GM19238 (cell line): ENCODE measurements at regions not wholly inside any gene's neighbourhood (a gene's known extent, or its start where the extent isn't known, plus 50 kb on each side); places are given as distances from the start of the nearest gene placed in this dataset.

Experiments
- DNase-seq: peaks from one replicate; pipeline ENCODE4 v3.0.0; 2011; ENCODE audit warnings: low spot score; ENCODE audit not compliant: insufficient read length

DNA sequence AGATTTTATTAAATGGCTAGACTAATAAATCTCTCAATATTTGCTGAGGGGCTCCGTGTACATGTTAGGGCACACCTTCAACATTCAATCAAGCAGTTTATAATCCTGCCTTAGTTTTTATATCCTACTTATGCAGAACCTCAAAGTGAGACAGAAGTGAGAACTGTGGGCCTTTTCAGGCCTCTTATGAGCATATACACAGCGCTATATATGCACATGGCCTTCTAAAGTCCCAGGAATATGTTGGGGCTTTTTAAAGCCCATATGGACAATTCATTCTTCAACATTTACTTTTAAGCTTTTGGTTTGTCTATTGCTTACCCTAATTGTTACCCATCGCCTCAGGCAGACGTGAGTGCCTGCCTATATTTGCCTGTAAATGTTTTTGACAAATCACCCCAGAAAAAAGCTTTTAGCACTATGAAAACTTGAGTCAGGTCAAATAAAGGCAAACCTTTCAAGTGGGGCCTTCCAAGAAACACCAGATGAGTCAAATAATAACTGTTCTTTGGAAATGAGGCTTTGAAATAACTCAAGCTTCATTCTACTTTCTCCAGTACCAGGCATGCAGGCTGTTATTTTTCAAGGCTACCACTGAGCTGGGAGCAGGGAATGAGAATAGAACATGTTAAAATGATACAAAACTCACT lies 58.2 kb downstream of the ESM1 start:
- no peak for DNase-seq

DNA sequence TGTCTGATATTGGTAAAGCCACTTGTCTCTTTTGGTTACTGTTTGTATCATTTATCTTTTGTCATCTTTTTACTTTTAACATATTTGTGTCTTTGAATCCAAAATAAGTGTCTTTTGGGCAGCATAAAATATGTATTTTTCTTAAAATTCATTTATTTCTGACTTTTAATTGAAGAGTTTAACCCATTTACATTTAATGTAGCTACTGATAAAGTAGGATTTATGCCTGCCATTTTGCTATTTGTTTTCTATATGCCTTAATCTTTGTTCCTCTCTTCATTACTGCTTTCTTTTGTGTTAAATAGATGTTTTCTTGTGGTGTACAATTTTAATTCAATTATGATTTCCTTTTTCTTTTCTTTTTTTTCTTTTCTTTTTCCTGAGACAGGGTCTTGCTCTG lies 60.9 kb downstream of the ESM1 start:
- no peak for DNase-seq

DNA sequence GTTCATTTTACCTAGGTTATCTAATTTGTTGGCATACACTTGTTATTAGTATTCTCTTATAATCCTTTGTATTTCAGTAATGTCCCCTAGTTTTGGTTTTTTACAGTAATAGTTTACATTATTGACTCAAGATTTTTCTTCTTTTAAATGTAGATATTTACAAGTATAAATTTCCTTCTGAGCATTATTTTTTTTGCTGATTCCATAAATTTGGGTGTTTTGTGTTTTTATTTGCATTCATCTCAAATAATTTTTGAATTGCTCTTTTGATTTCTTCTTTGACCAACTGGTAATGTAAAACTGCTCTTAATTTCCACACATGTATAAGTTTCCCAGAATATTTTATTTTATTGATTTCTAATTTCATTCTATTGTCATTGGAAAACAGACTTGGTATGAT lies 68.1 kb downstream of the ESM1 start:
- no peak for DNase-seq

DNA sequence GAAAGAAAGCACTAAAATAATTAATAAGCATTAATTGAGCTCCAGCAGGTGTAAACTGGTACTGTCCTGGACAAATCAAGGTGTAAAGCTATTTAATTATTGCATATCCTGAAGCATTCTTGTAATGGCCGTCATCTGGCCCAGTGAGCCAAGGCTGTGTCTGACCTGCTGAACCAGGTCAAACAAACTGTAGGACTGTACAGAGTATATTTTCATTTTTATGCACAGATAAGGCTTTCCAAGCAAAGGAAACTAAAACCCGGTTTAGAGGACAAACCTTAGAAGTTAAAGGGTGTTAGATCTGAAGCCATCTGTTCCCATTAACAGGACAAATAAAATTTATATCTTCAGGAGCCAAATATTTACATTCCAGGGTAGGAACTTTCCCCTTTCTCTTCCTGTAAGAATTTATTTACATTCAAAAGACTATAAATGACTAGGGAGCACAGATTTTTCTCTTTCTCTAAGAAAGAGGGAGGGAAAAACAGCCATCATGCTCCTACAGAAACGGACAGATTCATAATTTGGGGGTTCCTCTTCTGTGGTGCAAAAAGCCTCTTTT lies 69.8 kb downstream of the ESM1 start:
- DNase-seq, result no peak

DNA sequence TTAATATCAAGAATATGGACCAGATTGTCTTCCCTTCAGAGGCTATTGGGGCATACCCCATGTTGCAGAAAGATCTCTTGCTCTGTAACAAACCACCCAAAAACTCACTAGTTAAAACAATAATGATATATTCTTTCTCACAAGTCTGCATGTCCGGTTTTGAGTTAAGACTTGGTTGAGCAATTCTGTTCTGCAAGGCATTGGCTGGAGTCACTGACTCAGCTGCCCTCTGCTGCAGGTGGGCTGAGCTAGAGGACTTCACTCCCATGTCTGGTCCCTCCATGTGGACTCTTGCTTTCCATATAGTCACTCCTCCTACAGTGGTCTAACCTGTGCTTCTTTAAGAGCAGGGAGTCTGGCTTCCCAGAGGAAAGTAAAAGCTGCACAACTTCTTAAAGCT lies 73.4 kb downstream of the ESM1 start:
- DNase-seq, result no peak

DNA sequence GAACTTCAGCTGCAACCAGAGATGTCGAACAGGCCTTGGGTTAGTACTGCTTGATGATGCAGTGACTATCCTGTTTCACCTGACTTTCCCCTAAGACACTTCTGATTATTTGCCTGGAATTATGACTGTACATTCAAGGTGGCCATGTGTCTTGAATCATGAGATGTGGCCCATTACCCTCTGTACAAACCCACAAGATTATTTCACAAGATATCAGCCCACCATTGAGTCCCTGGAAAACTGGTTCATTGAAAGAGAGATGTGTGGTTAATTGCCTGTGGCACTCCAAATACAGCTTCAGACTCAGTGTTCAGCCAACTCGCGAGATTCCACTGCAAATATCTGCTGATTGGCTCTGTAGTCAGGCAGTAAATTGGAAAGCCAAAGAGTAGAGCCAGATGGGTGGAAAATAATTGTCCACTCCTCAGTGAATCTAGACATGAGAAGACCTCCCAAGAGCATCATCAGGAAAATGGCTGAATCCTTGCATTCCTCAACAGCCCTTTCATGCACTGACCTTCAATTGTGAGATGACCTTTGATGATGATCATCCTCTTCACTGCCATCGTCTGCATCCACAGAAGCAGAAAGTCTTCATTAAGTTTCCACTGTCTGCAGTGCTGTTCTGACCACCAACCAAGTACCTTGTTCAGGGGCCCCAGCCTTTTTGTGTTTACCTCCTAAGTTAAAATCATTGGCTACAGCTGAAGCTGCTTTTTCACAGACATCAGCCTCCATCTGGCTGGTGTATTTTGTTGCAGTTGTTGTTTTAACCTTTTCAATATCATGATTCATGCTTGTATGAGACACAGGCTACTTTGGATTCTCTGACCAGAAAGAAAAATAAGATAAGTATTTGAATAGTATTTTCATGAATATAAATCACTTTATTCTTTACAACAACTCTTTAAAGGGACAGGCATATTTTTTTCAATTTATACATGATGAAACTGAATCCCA lies 75.2 kb downstream of the ESM1 start:
- no peak for DNase-seq

DNA sequence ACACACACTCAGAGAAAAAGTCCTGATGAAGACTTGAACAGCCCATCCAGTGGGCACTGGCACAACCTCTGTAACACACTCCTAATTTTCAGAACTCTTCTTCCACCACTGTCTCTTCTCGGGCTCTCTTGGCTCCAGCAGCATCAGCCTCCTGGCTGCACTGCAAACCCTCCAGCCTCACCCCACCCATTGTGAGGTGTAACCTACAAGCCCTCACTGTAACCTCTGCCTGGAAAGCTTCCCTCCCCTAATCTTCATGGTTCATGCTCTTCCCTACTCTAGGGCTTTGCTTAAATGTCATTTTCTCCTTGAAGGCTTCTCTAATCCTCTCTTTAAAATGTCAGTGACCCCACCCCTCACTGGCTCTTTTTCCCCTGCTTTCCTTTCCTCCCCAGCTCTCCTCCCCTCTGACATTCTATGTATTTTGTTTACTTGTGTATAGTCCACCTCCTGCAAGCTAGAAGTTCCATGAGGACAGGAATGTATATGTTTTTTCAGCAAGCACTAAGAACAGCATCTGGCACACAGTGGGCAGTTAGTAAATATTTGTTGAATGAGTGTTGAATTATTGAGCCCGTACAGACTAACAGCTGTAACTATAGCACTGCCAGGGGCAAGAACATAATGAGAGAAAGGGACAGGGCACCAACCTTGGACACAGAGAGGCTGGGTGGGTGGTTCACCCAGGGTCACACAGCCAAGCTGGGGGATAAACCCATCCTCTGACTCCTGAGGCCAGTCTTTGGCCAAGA lies 76.4 kb downstream of the ESM1 start:
- DNase-seq, result no peak

DNA sequence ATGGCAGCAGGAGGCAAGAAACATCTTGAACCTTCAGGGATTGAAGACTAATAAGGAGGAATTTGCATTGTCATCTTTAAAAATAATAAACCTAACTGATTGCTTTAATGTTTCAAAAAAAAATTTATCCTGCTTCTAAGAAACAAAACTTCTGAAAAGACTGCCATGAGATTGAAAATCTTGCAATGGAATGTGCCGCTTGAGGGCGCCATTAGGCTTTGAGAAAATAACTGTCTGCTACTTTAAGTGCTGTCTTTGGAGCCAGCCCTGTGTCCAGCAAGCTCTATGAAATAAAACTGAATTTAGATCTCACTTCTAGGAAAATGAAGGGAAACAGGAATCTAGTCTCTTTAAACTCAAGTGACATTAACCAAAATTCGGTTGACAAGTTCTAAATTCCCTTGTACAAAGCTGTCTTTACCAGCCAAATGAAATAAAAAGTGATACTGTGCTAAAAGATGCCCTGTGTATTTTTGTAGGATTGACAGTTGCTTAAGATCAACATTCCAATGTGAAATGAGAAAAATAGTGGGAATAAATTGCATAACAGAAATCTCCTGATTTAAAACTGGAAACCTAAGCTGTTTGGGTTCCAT lies 79.4 kb downstream of the ESM1 start:
- no peak for DNase-seq

DNA sequence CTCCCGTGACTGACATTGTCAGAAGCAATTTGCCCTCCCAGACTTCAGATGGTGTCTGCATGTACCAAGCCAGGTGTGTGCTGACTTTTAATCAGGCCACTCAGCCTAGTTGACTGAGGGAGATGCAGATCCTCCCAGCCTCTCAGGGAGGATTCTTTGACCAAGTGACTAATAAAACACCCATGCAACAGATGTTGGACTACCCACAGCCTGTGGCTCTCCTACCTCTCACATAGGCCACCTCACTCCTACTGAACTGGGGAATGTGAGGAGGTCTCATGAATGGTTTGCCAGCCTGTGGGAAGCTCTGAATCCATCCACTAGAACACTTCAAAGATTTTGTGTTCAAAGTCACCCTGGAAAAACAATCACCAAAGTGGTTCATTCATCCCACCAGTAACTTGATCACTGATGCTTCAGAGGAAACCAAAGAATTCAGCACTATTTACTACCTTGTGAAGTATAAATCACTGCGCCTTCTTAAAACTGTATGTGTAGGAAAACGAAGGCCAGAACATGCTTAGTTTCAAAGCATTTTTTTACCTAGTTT lies 80.1 kb downstream of the ESM1 start:
- no peak for DNase-seq

DNA sequence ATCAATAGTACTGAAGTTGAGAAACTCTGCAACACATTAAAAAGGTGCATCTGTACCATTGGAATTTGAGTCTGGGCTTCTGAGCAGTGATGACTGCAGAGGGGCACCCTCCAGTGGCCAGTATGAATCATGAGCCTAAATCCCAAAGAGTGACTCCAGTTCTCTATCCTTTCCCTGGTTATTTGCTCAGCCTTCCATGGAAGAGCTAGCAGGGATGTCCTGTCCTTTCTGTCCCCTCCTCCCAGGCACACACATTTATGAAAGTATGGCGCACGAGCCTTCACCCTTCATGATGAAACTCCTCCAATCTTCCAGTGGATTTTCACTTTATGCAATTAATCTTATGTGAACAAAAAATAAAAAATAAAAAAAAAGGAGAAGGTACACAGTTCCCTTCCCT lies 81.0 kb downstream of the ESM1 start:
- DNase-seq, result no peak

DNA sequence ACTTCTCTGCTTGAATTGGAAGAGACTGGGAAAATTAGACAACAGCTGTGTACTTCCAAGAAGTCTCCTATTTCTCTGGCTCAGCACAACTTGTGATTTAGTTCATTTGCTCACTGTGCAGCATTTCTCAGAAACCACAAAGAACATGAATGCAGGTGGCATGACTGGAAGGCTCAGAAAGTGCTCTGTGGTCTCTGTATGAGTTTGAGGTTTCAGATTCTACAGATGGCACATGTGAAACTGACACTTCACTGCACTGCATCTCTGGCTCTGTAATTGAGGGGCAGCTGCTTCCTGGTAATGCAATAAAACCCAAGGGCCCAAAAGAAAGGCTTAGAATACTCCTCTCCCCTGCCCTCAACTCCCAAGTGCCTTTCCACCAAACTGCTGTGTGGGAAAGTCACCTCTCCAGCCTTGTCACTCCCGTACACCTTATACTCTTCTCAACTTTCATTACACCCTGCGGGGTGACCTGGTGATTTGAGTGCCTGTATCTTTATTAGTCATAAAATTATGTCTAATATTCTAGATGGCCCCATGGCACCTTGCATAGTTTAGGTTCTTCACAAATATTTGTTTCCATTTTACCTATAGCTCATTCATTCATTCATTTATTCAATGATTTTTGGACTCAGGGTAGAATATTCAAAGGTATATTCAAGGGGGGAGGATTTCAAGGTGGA lies 82.5 kb downstream of the ESM1 start:
- DNase-seq, result no peak

DNA sequence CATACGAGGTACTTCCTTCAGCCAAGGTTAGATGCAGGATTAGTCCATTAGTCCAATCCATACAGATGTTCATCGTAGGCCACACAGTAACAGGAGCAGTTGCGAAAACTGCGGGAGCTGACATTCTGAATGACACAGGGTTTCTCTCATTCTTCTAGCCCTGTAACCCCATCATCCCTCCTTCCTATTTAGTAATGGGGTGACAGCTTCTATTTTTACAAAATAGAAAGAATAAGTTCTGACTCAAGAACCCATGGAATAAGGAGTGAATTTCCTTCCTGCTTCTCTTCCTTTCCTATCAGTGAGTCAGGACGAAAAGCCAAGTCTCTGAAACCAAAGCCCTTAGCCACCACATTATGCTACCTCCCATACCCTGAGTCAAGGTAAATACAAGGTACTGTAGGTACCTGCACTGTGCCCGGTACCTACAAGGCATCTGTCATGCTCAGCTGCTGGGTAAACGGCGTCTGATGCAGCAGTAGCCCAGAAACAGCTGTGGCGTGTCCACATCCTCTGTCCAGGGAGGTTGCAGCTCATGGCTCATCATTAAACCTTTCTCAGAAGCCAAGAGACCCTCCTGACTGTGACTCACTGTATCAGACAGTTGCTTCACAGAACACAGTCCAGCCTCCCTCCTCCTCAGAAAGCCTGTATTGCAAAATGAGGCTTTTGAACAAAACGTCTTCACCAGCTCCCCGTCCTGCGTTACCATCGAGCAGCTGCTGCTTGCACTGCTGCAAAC lies 84.2 kb downstream of the ESM1 start:
- DNase-seq, result no peak

DNA sequence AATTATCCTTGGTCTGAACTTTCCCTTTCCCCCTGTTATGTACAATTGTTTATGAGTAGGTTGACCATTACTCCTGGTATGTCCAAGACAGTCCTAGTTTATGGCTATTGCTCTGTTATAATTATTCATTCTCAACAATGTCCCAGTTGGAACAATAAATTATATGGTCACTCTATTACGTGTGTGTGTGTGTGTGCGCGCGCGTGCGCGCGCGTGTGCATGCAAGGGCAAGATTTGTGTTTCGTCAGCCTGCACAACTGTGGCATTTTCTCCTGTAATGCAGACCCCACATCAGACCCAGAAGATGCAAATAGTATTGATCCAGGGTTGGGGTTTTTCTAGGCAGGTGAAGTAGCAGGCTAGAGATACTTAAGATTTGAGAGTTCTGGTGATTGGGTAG lies 88.4 kb downstream of the ESM1 start:
- no peak for DNase-seq

DNA sequence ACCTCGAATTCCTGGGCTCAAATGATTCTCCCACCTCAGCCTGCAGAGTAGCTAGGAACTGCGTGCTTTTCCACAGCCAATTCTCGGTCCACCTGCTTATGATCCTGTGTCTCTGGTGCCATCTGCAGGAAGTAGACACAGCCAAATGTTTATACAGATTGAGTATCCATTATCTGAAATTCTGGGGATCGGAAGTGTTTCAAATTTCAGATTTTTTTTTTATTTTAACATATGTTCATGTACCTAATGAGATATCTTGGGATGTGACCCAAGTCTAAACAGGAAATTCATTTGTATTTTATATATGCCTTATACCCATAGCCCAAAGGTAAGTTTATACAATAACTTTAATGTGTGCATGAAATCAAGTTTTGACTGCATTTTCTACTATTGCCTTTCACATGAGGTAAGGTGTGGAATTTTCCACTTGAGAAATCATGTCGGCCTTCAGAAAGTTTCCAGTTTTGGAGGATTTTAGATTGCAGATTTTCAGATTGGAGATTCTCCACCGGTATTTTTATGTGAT lies 89.5 kb downstream of the ESM1 start:
- no peak for DNase-seq

DNA sequence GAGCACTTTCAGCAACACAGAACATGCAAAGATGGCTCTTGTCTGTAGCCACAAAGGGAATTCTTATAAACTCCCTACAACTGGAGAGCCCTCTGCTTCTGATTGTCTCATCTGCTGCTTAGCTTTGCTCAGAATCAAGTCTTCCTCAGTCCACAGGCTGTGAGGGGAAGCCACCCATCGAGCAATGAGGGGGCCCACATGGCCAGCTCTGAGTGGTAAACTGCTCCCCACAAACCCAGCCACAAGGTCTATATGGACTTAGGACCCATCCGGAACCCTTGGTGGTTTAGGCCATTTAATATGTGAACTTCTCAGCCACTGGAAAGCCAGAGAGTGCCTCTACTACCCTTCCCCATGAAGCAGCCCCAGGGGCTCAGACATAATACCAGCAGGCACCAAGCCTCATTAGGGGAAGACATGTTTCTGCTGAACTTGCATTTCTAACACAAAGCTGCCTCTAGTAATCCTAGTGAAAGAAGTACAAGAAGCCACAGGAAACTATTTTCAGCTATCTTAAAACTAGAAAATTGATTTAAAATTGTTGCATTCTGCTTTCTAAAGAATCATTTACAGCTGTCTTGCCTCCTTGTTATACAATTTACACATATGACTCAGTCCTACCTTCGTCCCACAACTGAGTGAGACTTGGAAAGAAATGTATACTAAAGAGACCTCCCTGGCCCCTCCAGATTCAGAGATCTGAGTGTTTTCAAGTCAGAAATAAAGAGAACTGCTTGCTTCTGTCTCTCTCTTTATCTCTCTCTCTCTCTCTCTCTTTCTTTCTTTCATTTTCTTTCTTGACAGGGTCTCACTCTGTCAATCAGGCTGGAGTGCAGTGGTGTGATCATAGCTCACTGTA lies 90.2 kb downstream of the ESM1 start:
- no peak for DNase-seq

DNA sequence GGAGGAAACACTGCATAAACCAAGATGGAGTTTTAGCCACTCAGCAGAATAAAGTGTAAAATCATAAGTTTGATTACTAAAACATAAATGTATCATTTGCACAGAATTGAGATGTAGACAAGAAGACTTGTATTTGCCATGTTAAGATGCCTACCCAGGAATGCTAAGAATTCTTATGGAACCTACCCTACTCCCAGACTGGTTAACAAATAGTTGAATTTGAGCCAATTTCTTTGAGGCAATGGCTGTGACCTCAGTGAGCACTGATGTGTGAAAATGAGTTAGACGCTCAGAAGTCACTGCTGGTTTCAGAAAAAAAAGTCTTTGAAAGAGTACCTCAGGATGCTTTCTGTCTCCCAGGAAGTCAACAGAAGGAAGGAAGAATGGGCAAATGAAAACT lies 95.6 kb downstream of the ESM1 start:
- no peak for DNase-seq

DNA sequence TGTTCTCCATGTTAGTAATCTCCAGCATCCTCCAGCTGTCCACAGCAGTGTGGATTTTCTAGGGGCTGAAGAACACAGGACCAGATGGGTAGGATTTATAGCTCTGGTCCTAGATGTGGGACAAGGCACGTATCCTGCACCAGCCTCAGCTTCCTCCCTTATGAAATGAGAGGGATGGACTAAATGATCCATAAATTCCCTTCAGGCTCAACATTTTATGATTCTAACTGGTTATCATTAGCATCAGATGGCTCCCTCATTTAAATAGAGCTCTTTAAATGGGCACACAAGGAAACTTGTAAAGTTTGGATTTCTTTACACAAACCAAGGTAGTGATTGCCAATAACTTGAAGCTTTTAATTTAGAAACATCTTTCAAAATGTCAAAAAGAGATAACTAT lies 97.7 kb downstream of the ESM1 start:
- DNase-seq, result no peak

DNA sequence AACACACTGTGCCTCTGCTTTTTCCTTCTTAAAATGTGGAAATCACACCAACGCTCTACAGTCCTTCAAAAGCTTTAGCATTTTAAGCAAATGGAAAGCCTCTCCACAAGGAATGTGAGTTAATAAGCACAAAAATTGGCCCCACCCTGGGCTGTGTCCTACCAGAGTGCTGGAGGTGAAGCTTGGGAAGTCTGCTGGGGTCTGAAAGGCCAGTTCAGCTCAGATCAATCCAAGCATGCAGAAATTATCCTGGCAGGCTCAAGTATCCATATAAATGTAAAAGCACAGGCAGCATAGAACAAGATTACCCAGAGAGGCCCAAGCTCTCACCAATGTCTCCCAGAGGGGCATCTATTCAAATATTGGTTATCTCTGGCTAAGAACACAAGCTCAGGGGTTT lies 98.5 kb downstream of the ESM1 start:
- DNase-seq, result no peak

DNA sequence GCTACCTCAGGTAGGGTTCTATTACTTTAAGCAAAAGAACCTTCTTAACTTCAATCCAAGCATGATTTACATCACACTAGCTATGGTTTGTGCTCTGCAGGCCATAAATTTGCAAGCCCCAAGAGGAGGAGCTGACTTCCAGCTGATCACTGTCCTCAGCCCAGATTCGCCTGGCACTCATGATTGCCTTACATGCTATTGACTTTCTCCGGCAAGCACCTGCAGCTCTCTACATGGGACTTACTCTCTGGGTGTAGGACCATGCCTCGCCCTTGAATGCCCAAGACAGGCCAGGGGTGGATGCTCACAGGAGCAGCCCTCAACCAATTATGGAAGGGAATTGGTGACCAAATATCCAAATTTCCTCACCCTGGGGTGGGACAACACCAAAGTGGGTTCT lies 99.8 kb downstream of the ESM1 start:
- no peak for DNase-seq
